ENCODE measurements at regions not wholly inside any gene's neighbourhood (a gene's known extent, or its start where the extent isn't known, plus 50 kb on each side); places are given as distances from the start of the nearest gene placed in this dataset.
A peak's percentile ranks its signal among the peaks of the same experiment; 100 is the strongest.
"Not testable (repeated sequence)": the region's sequence is repeated elsewhere in the genome, so short reads cannot be mapped to it uniquely, and the experiment has no call there.

DNA sequence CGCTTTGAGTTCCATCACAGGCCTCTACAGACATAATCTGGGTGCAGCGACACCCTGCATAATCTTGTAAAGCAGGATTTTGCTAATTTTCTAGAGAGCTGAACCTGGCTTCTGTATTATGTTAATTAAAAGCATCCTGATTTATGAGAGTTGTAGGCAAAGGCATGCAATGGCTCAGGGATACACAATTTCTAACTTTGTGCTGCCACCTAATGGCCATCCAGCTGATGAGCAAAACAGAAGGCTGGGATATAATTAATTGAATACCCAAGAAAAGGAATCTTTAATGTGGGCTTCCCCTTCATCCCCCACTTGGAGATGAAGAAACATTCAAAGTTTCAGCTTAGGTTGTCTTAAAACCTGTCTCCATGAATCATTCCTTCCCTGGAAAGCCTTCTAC, 78.1 kb downstream of the BMP15 start:
- H4K20me1 ChIP-seq (replicated peaks; ENCODE audit: control insufficient read depth, extremely low read depth, insufficient read depth, low read length) = no peaks in the 10 kb centered on the region
- BruUV-seq (replicated peaks) = no TSS peak
- no peaks in the 10 kb centered on the region for H3K9me1 ChIP-seq (replicated peaks; ENCODE audit: control insufficient read depth, extremely low read depth, insufficient read depth, low read length)
- no peak overlapping the region for H3K9ac ChIP-seq (replicated peaks; ENCODE audit: extremely low read depth, insufficient read depth, low read length)
- H2AFZ ChIP-seq (ENCODE audit: low read depth, low read length) = no peak overlapping the region
- TF ChIP-seq FOS (IDR thresholded peaks at IDR 0.05; ENCODE audit: borderline replicate concordance, insufficient read depth, low read length) (no peak), POLR2AphosphoS5 (IDR thresholded peaks at IDR 0.05; ENCODE audit: insufficient read depth, low read depth, low read length) (no peak), POLR2A (IDR thresholded peaks at IDR 0.05; ENCODE audit: low read depth, low read length) (no peak), EZH2 (IDR thresholded peaks at IDR 0.05; ENCODE audit: borderline replicate concordance, low read depth, low read length, severe bottlenecking) (no peak)
- TF ChIP-seq, protein P1, sequence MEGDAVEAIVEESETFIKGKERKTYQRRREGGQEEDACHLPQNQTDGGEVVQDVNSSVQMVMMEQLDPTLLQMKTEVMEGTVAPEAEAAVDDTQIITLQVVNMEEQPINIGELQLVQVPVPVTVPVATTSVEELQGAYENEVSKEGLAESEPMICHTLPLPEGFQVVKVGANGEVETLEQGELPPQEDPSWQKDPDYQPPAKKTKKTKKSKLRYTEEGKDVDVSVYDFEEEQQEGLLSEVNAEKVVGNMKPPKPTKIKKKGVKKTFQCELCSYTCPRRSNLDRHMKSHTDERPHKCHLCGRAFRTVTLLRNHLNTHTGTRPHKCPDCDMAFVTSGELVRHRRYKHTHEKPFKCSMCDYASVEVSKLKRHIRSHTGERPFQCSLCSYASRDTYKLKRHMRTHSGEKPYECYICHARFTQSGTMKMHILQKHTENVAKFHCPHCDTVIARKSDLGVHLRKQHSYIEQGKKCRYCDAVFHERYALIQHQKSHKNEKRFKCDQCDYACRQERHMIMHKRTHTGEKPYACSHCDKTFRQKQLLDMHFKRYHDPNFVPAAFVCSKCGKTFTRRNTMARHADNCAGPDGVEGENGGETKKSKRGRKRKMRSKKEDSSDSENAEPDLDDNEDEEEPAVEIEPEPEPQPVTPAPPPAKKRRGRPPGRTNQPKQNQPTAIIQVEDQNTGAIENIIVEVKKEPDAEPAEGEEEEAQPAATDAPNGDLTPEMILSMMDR (IDR thresholded peaks at IDR 0.05; ENCODE audit: extremely low read depth in 1 of 2, insufficient read depth in 1 of 2, low read depth in 1 of 2, low read length in 2 of 2) = peak; percentile 31 to 47
- no peaks in the 10 kb centered on the region for H3K79me2 ChIP-seq (ENCODE audit: control insufficient read depth, insufficient read depth, low read length)
- intact Hi-C loops (cut with micrococcal nuclease) = loop anchor here (2.0 to 5.0 kb wide), 4 partner anchors 66 to 298 kb away; no protein-coding TSS in a partner anchor
- DNase-seq (ENCODE audit: low read depth, low spot score) (peak; percentile 21), FAIRE-seq (peak; percentile 43)
- H3K4me2 ChIP-seq (ENCODE audit: insufficient read depth, low read length) = no peak overlapping the region
- POLR2A ChIA-PET = no interaction called here
- H3K27ac ChIP-seq (ENCODE audit: insufficient read depth, low read depth, low read length) = no peak overlapping the region
- no peak overlapping the region for H3K4me3 ChIP-seq (replicated peaks in 1 of 3; ENCODE audit: insufficient read depth in 1 of 3, low read depth in 1 of 3, low read length in 3 of 3)
- H3K4me1 ChIP-seq (ENCODE audit: control insufficient read depth, extremely low read depth, insufficient read depth, low read length) = no peaks in the 10 kb centered on the region
- dilution Hi-C loops (cut with MboI; ENCODE audit: extremely low pct_ligation_motif_present, low sequenced_read_pairs) = no loop called here
- CTCF ChIA-PET = interaction anchor here (0.8 to 1.4 kb wide), 8 partner anchors 45 to 888 kb away, joined by 3 to 12 read pairs (median 4); no protein-coding TSS in a partner anchor
- no peaks in the 10 kb centered on the region for H3K9me3 ChIP-seq (replicated peaks; ENCODE audit: control insufficient read depth, insufficient read depth, low read length)
- H3K27me3 ChIP-seq (ENCODE audit: control insufficient read depth in 2 of 2, insufficient read depth in 2 of 2, low read length in 2 of 2) = peaks cover 2 to 9% of the 10 kb centered on the region in 2 experiments
- no peaks in the 10 kb centered on the region for H3K36me3 ChIP-seq (ENCODE audit: control insufficient read depth in 2 of 2, extremely low read depth in 1 of 2, insufficient read depth in 2 of 2, low read length in 2 of 2)

DNA sequence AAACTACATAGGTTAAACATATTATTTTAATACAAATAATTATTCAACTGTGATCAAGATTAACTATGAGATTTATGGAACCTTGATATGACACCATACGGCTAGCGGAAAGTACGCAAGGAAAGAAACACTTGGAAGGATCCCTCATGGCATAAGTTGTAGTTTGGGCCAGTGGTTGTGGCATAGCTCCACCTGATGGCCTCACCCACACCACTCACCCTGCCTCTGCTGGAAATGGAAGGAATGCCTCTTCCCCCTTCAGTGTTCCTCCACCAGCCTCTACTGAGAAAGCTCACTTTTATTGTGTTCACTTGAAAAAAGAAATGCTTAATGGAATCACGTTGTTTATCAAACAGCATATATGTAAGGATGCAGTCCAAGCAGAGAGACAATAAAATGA, 86.4 kb downstream of the BMP15 start:
- no peaks in the 10 kb centered on the region for H3K4me1 ChIP-seq (ENCODE audit: control insufficient read depth, extremely low read depth, insufficient read depth, low read length)
- H3K4me2 ChIP-seq (ENCODE audit: insufficient read depth, low read length) = no peak overlapping the region
- no peaks in the 10 kb centered on the region for H3K9me1 ChIP-seq (replicated peaks; ENCODE audit: control insufficient read depth, extremely low read depth, insufficient read depth, low read length)
- H3K9me3 ChIP-seq (replicated peaks; ENCODE audit: control insufficient read depth, insufficient read depth, low read length) = no peaks in the 10 kb centered on the region
- no peak overlapping the region for H3K4me3 ChIP-seq (replicated peaks in 1 of 3; ENCODE audit: insufficient read depth in 1 of 3, low read depth in 1 of 3, low read length in 3 of 3)
- TF ChIP-seq FOS (IDR thresholded peaks at IDR 0.05; ENCODE audit: borderline replicate concordance, insufficient read depth, low read length) (no peak), GATA2 (IDR thresholded peaks at IDR 0.05; ENCODE audit: insufficient read depth, insufficient read length, low read depth, low read length) (no peak), JUN (IDR thresholded peaks at IDR 0.05; ENCODE audit: borderline replicate concordance, insufficient read depth, insufficient read length, low read depth) (no peak), POLR2AphosphoS5 (IDR thresholded peaks at IDR 0.05; ENCODE audit: insufficient read depth, low read depth, low read length) (no peak)
- no peaks in the 10 kb centered on the region for H3K27me3 ChIP-seq (ENCODE audit: control insufficient read depth in 2 of 2, insufficient read depth in 2 of 2, low read length in 2 of 2)
- no peaks in the 10 kb centered on the region for H3K36me3 ChIP-seq (ENCODE audit: control insufficient read depth in 2 of 2, extremely low read depth in 1 of 2, insufficient read depth in 2 of 2, low read length in 2 of 2)
- no peaks in the 10 kb centered on the region for H4K20me1 ChIP-seq (replicated peaks; ENCODE audit: control insufficient read depth, extremely low read depth, insufficient read depth, low read length)
- BruUV-seq (replicated peaks) = no TSS peak
- no peaks in the 10 kb centered on the region for H3K79me2 ChIP-seq (ENCODE audit: control insufficient read depth, insufficient read depth, low read length)
- no peak overlapping the region for H2AFZ ChIP-seq (ENCODE audit: low read depth, low read length)
- H3K9ac ChIP-seq (replicated peaks; ENCODE audit: extremely low read depth, insufficient read depth, low read length) = no peak overlapping the region
- ChIA-PET CTCF (no interaction called here), POLR2A (no interaction called here)
- no peak overlapping the region for H3K27ac ChIP-seq (ENCODE audit: insufficient read depth, low read depth, low read length)
- FAIRE-seq (no peak), DNase-seq (ENCODE audit: low read depth, low spot score) (no peak)
- intact Hi-C loops (cut with micrococcal nuclease) (no loop called here), dilution Hi-C loops (cut with MboI; ENCODE audit: extremely low pct_ligation_motif_present, low sequenced_read_pairs) (no loop called here)

DNA sequence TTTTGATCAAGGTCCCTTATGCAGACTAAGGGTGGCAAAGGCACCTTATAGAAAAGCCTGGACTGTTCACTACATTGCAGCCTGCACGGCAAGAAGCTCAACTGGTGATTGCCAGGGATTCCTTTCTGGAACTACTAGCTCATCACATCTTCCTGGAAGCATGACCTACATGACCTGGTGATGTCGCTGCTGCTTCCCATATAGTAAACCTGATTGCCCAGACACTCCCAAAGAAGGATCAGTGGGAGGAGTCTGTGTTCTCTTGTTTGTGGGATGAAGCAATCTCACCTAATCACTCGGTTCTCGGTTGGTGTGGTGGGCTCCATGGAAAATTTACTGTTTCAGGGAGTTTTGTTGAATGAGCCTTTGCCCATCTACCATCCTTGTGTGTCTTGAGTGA, 89.8 kb downstream of the BMP15 start:
- H3K9me1 ChIP-seq (replicated peaks; ENCODE audit: control insufficient read depth, extremely low read depth, insufficient read depth, low read length); H3K79me2 ChIP-seq (ENCODE audit: control insufficient read depth, insufficient read depth, low read length); FAIRE-seq; H2AFZ ChIP-seq (ENCODE audit: low read depth, low read length); H3K9me3 ChIP-seq (replicated peaks; ENCODE audit: control insufficient read depth, insufficient read depth, low read length); H4K20me1 ChIP-seq (replicated peaks; ENCODE audit: control insufficient read depth, extremely low read depth, insufficient read depth, low read length); DNase-seq (ENCODE audit: low read depth, low spot score); H3K27me3 ChIP-seq (ENCODE audit: control insufficient read depth in 2 of 2, insufficient read depth in 2 of 2, low read length in 2 of 2); H3K36me3 ChIP-seq (ENCODE audit: control insufficient read depth in 2 of 2, extremely low read depth in 1 of 2, insufficient read depth in 2 of 2, low read length in 2 of 2); H3K9ac ChIP-seq (replicated peaks; ENCODE audit: extremely low read depth, insufficient read depth, low read length); POLR2A ChIA-PET; BruUV-seq (replicated peaks); H3K27ac ChIP-seq (ENCODE audit: insufficient read depth, low read depth, low read length); intact Hi-C loops (cut with micrococcal nuclease); H3K4me1 ChIP-seq (ENCODE audit: control insufficient read depth, extremely low read depth, insufficient read depth, low read length); dilution Hi-C loops (cut with MboI; ENCODE audit: extremely low pct_ligation_motif_present, low sequenced_read_pairs); H3K4me3 ChIP-seq (replicated peaks in 1 of 3; ENCODE audit: insufficient read depth in 1 of 3, low read depth in 1 of 3, low read length in 3 of 3); H3K4me2 ChIP-seq (ENCODE audit: insufficient read depth, low read length); CTCF ChIA-PET: not testable (repeated sequence)
